ENCODE measurements at regions not wholly inside any gene's neighbourhood (a gene's known extent, or its start where the extent isn't known, plus 50 kb on each side); places are given as distances from the start of the nearest gene placed in this dataset.

DNA sequence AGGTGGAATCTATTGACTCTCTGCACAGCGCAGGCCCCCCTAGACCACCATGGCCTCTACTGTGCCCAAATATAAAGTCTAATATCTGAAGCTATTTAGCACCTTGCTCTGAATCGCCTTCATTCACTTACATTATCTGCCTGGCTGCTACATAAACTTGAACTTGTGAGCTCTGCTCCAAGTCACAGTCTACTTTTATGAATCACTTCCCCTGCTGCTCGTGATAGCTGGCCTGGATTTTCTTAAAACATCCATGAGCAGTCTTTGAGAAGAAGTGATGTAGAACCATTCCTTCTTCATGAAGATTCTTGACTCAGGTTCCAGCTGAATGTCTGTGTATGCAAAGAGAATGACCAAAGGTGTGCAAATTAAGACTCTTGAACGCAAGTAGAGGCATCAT is 359.5 kb downstream of the RND3 start (continued):
- TF ChIP-seq, protein P1, sequence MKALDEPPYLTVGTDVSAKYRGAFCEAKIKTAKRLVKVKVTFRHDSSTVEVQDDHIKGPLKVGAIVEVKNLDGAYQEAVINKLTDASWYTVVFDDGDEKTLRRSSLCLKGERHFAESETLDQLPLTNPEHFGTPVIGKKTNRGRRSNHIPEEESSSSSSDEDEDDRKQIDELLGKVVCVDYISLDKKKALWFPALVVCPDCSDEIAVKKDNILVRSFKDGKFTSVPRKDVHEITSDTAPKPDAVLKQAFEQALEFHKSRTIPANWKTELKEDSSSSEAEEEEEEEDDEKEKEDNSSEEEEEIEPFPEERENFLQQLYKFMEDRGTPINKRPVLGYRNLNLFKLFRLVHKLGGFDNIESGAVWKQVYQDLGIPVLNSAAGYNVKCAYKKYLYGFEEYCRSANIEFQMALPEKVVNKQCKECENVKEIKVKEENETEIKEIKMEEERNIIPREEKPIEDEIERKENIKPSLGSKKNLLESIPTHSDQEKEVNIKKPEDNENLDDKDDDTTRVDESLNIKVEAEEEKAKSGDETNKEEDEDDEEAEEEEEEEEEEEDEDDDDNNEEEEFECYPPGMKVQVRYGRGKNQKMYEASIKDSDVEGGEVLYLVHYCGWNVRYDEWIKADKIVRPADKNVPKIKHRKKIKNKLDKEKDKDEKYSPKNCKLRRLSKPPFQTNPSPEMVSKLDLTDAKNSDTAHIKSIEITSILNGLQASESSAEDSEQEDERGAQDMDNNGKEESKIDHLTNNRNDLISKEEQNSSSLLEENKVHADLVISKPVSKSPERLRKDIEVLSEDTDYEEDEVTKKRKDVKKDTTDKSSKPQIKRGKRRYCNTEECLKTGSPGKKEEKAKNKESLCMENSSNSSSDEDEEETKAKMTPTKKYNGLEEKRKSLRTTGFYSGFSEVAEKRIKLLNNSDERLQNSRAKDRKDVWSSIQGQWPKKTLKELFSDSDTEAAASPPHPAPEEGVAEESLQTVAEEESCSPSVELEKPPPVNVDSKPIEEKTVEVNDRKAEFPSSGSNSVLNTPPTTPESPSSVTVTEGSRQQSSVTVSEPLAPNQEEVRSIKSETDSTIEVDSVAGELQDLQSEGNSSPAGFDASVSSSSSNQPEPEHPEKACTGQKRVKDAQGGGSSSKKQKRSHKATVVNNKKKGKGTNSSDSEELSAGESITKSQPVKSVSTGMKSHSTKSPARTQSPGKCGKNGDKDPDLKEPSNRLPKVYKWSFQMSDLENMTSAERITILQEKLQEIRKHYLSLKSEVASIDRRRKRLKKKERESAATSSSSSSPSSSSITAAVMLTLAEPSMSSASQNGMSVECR (CRISPR knock-in tag; IDR thresholded peaks at IDR 0.05), result no peak
- no peak for TF ChIP-seq ZNF232 (CRISPR knock-in tag; IDR thresholded peaks at IDR 0.05)
- no peak for TF ChIP-seq ZNF436 (CRISPR knock-in tag; IDR thresholded peaks at IDR 0.05)
- TF ChIP-seq, protein P2, sequence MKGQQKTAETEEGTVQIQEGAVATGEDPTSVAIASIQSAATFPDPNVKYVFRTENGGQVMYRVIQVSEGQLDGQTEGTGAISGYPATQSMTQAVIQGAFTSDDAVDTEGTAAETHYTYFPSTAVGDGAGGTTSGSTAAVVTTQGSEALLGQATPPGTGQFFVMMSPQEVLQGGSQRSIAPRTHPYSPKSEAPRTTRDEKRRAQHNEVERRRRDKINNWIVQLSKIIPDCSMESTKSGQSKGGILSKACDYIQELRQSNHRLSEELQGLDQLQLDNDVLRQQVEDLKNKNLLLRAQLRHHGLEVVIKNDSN (CRISPR knock-in tag; IDR thresholded peaks at IDR 0.05), result no peak
- TF ChIP-seq FOXK2 (conservative IDR thresholded peaks at IDR 0.05 in 1 of 2, IDR thresholded peaks at IDR 0.05 in 1 of 2; ENCODE audit: low read depth in 2 of 2), result no peak
- TF ChIP-seq CBX8 (IDR thresholded peaks at IDR 0.05; ENCODE audit: borderline replicate concordance, extremely low read depth, low read depth, low read length, poor library complexity, severe bottlenecking), result no peak

All from K562 (cell line).